Endothelial cell of umbilical vein (primary cell): ENCODE measurements at regions not wholly inside any gene's neighbourhood (a gene's known extent, or its start where the extent isn't known, plus 50 kb on each side); places are given as distances from the start of the nearest gene placed in this dataset.

Experiments used
- BruUV-seq: library from RNA; stranded (reverse); fragments of 400-500 nt; replicated peaks from 2 replicates; lab custom pipeline; 2021; lab: Mats Ljungman, UMichigan
- CTCF ChIA-PET: fragments of 300-600, 350-600 bp; sonication (Branson Sonifier 250); formaldehyde crosslinking; loops from one replicate; lab custom pipeline; 2021; ENCODE audit warnings: antibody characterized with exemption, inconsistent platforms; lab: Charles Lee
- POLR2A ChIA-PET: fragments of 300-600, 350-600 bp; sonication (Branson Sonifier 250); formaldehyde crosslinking; loops from one replicate; lab custom pipeline; 2021; ENCODE audit warnings: antibody characterized with exemption, inconsistent platforms; lab: Charles Lee
- DNase-seq: peaks from one replicate; pipeline ENCODE4 v3.0.0-alpha.2; 2011; ENCODE audit warnings: low read depth, low spot score
- FAIRE-seq: peaks from 2 replicates; lab custom pipeline; 2011; peaks lifted over from hg19 to GRCh38; lab: Jason Lieb, UNC
- H2AFZ ChIP-seq: 2 replicates; pipeline ENCODE4 v1.6.0; 2012; ENCODE audit warnings: low read depth, low read length, control low read depth, inconsistent platforms
- H3K27ac ChIP-seq: 2 replicates; pipeline ENCODE4 v1.5.1; 2011; ENCODE audit warnings: low read depth, mild to moderate bottlenecking, control low read depth, low read length, moderate library complexity; ENCODE audit not compliant: insufficient read depth
- H3K27me3 ChIP-seq, 2 experiments: 2 replicates each; pipeline versions ENCODE4 v1.6.0 to v1.6.1; 2011; ENCODE audit warnings: low read length in 2 of 2, mixed read lengths in 1 of 2; ENCODE audit not compliant: control insufficient read depth in 2 of 2, insufficient read depth in 2 of 2
- H3K36me3 ChIP-seq, 2 experiments: 2 replicates in 1 of 2; 3 replicates in 1 of 2; pipeline ENCODE4 v1.5.1; 2011; ENCODE audit warnings: low read length in 2 of 2, mild to moderate bottlenecking in 1 of 2, moderate library complexity in 1 of 2; ENCODE audit not compliant: control insufficient read depth in 2 of 2, insufficient read depth in 2 of 2; ENCODE audit errors: extremely low read depth in 1 of 2
- H3K4me1 ChIP-seq: 3 replicates; pipeline ENCODE4 v1.5.1; 2011; ENCODE audit warnings: mild to moderate bottlenecking, low read length; ENCODE audit not compliant: control insufficient read depth, insufficient read depth; ENCODE audit errors: extremely low read depth
- H3K4me2 ChIP-seq: 2 replicates; pipeline ENCODE4 v1.6.1; 2011; ENCODE audit warnings: low read length, control low read depth, mixed read lengths; ENCODE audit not compliant: insufficient read depth
- H3K4me3 ChIP-seq, 3 experiments: fragments of 200-600 bp in 1 of 3; sonication (generic), shearing (Covaris generic) in 1 of 3; replicated peaks in 1 of 3; 2 replicates each; pipeline ENCODE4 v1.5.1; 2011 to 2016; ENCODE audit warnings: control low read depth in 3 of 3, low read length in 3 of 3, mild to moderate bottlenecking in 2 of 3, inconsistent platforms in 1 of 3, low read depth in 1 of 3, moderate library complexity in 1 of 3; ENCODE audit not compliant: insufficient read depth in 1 of 3
- H3K79me2 ChIP-seq: 2 replicates; pipeline ENCODE4 v1.6.0; 2012; ENCODE audit warnings: low read length, inconsistent platforms; ENCODE audit not compliant: control insufficient read depth, insufficient read depth
- H3K9ac ChIP-seq: replicated peaks from 2 replicates; pipeline ENCODE3; 2011; ENCODE audit warnings: low read length, control low read depth; ENCODE audit not compliant: insufficient read depth; ENCODE audit errors: extremely low read depth
- H3K9me1 ChIP-seq: replicated peaks from 3 replicates; pipeline ENCODE4 v1.6.0; 2011; ENCODE audit warnings: mild to moderate bottlenecking, low read length; ENCODE audit not compliant: control insufficient read depth, insufficient read depth; ENCODE audit errors: extremely low read depth
- H3K9me3 ChIP-seq: replicated peaks from 2 replicates; pipeline ENCODE4 v1.5.1; 2012; ENCODE audit warnings: low read length, inconsistent platforms; ENCODE audit not compliant: control insufficient read depth, insufficient read depth
- H4K20me1 ChIP-seq: replicated peaks from 2 replicates; pipeline ENCODE3; 2011; ENCODE audit warnings: mild to moderate bottlenecking, low read length; ENCODE audit not compliant: control insufficient read depth, insufficient read depth; ENCODE audit errors: extremely low read depth
- EZH2 ChIP-seq: IDR thresholded peaks from 2 replicates; pipeline ENCODE4 v1.6.1; 2012; ENCODE audit warnings: borderline replicate concordance, low read depth, mild to moderate bottlenecking, moderate library complexity, low read length, inconsistent platforms; ENCODE audit not compliant: severe bottlenecking
- FOS ChIP-seq: IDR thresholded peaks from 2 replicates; pipeline ENCODE4 v1.6.1; 2011; ENCODE audit warnings: mild to moderate bottlenecking, low read length, moderate library complexity, borderline replicate concordance; ENCODE audit not compliant: insufficient read depth
- GATA2 ChIP-seq: IDR thresholded peaks from 2 replicates; pipeline ENCODE4 v1.7.0; 2011; ENCODE audit warnings: low read depth, mild to moderate bottlenecking, moderate library complexity, mixed read lengths, low read length; ENCODE audit not compliant: insufficient read length, insufficient read depth
- JUN ChIP-seq: IDR thresholded peaks from 2 replicates; pipeline ENCODE4 v1.6.1; 2011; ENCODE audit warnings: borderline replicate concordance, low read depth; ENCODE audit not compliant: insufficient read length, insufficient read depth
- MYC ChIP-seq: IDR thresholded peaks from one replicate; pipeline ENCODE4 v1.6.1; 2011; ENCODE audit warnings: mild to moderate bottlenecking, low read depth, low read length
- POLR2A ChIP-seq: IDR thresholded peaks from 2 replicates; pipeline ENCODE4 v1.6.1; 2012; ENCODE audit warnings: low read depth, mild to moderate bottlenecking, control low read depth, low read length
- POLR2AphosphoS5 ChIP-seq: IDR thresholded peaks from 2 replicates; pipeline ENCODE4 v1.6.1; 2012; ENCODE audit warnings: low read depth, mild to moderate bottlenecking, control low read depth, low read length, moderate library complexity; ENCODE audit not compliant: insufficient read depth
- dilution Hi-C: fragments of 300-500 bp; cut with MboI; formaldehyde crosslinking; loops from one replicate; pipeline ENCODE4 v1.15.0; 2019; ENCODE audit warnings: low sequenced_read_pairs; ENCODE audit not compliant: extremely low pct_ligation_motif_present
- intact Hi-C: fragments of 100-400 bp; cut with micrococcal nuclease; formaldehyde crosslinking; loops from one replicate; pipeline ENCODE4 v1.10.0; 2022
- TF ChIP-seq, protein P1 (sequence below): IDR thresholded peaks from 2 replicates; pipeline ENCODE4 v1.6.1; 2011; ENCODE audit not compliant: insufficient read depth, insufficient read length
- TF ChIP-seq, protein P2 (sequence below), 2 donors: IDR thresholded peaks; 1 replicate in 1 of 2; 2 replicates in 1 of 2; pipeline ENCODE4 v1.5.1; 2011; ENCODE audit warnings: low read length in 2 of 2, mild to moderate bottlenecking in 2 of 2, moderate library complexity in 2 of 2, control low read depth in 1 of 2, inconsistent platforms in 1 of 2, low read depth in 1 of 2; ENCODE audit not compliant: insufficient read depth in 1 of 2; ENCODE audit errors: extremely low read depth in 1 of 2

DNA sequence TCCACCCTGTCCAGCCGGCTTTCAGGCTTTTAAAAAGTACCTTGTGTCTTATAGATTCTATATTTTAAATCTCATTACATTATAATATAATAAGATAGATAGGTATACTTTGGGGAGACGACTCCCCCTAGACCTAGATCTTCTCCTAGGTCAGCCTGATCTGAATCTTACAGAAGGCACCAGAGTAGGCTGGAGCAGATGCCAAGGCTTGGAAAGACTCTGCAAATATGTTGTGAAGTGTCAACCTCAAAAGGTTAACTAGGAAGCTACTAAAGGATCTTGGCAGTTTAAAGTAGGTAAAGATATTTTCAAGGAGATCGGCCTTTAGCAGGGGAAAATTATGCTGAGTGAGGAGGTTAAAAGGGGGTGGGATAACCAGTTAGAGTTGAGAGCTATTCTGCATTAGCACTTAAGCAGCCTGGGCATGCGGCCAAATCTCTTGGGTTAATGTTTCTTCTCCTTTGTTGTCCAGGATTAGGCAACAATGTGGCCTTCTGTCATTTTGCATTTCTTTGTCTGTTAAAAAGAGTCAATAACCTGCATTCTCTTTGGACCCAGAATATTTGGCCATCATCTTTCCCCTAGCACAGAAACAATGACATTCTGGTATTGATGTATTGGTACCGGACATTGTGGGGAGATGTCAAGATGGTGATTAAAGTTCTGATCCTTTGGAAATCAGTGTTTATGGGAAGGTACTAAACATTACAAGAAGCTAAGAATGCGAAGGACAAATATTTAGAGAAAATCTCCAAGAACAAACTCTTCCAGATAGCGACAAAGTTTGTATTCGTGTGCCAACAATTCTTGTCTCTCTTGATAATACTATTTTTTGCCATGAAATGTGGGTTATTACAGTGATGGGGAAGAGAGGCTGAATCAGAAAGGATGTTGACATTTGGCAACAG is 51.2 kb upstream of the DHX40 start:
- H3K9me1 ChIP-seq: no peaks in the 10 kb centered on the region
- no peaks in the 10 kb centered on the region for H3K9me3 ChIP-seq
- no peak overlapping the region for H3K9ac ChIP-seq
- peak; percentile 74 for DNase-seq
- FAIRE-seq: peak; percentile 88
- no peak overlapping the region for H3K4me2 ChIP-seq
- H4K20me1 ChIP-seq: no peaks in the 10 kb centered on the region
- no peak overlapping the region for H3K4me3 ChIP-seq
- H3K4me1 ChIP-seq: no peaks in the 10 kb centered on the region
- dilution Hi-C loops (no loop called here), intact Hi-C loops (no loop called here)
- H2AFZ ChIP-seq: no peak overlapping the region
- no peaks in the 10 kb centered on the region for H3K79me2 ChIP-seq
- no peak overlapping the region for H3K27ac ChIP-seq
- CTCF ChIA-PET: interaction anchor here (1.0 to 3.7 kb wide), 4 partner anchors 8 to 184 kb away, joined by 4 to 20 read pairs (median 6); no protein-coding TSS in a partner anchor
- POLR2A ChIA-PET: no interaction called here
- TF ChIP-seq JUN (no peak), MYC (no peak), GATA2 (no peak), POLR2AphosphoS5 (no peak), EZH2 (no peak), POLR2A (no peak), FOS (no peak)
- TF ChIP-seq, protein P1, sequence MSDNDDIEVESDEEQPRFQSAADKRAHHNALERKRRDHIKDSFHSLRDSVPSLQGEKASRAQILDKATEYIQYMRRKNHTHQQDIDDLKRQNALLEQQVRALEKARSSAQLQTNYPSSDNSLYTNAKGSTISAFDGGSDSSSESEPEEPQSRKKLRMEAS: no peak
- TF ChIP-seq, protein P2, sequence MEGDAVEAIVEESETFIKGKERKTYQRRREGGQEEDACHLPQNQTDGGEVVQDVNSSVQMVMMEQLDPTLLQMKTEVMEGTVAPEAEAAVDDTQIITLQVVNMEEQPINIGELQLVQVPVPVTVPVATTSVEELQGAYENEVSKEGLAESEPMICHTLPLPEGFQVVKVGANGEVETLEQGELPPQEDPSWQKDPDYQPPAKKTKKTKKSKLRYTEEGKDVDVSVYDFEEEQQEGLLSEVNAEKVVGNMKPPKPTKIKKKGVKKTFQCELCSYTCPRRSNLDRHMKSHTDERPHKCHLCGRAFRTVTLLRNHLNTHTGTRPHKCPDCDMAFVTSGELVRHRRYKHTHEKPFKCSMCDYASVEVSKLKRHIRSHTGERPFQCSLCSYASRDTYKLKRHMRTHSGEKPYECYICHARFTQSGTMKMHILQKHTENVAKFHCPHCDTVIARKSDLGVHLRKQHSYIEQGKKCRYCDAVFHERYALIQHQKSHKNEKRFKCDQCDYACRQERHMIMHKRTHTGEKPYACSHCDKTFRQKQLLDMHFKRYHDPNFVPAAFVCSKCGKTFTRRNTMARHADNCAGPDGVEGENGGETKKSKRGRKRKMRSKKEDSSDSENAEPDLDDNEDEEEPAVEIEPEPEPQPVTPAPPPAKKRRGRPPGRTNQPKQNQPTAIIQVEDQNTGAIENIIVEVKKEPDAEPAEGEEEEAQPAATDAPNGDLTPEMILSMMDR (IDR thresholded peaks at IDR 0.05; ENCODE audit: extremely low read depth in 1 of 2, insufficient read depth in 1 of 2, low read depth in 1 of 2, low read length in 2 of 2): no peak
- BruUV-seq: no TSS peak
- H3K36me3 ChIP-seq: no peaks in the 10 kb centered on the region
- no peaks in the 10 kb centered on the region for H3K27me3 ChIP-seq
